ENCODE measurements at regions not wholly inside any gene's neighbourhood (a gene's known extent, or its start where the extent isn't known, plus 50 kb on each side); places are given as distances from the start of the nearest gene placed in this dataset.

- TF ChIP-seq FOXP2 (optimal IDR thresholded peaks at IDR 0.05; ENCODE audit: borderline replicate concordance, extremely low read depth, extremely low read length, insufficient read depth) (no peak), SIN3A (IDR thresholded peaks at IDR 0.05; ENCODE audit: borderline replicate concordance, insufficient read depth, low read length) (no peak), POLR2AphosphoS5 (IDR thresholded peaks at IDR 0.05; ENCODE audit: low read depth, low read length) (no peak), TAF1 (IDR thresholded peaks at IDR 0.05; ENCODE audit: borderline replicate concordance, insufficient read depth, low read length) (no peak)
- TF ChIP-seq, protein P1, sequence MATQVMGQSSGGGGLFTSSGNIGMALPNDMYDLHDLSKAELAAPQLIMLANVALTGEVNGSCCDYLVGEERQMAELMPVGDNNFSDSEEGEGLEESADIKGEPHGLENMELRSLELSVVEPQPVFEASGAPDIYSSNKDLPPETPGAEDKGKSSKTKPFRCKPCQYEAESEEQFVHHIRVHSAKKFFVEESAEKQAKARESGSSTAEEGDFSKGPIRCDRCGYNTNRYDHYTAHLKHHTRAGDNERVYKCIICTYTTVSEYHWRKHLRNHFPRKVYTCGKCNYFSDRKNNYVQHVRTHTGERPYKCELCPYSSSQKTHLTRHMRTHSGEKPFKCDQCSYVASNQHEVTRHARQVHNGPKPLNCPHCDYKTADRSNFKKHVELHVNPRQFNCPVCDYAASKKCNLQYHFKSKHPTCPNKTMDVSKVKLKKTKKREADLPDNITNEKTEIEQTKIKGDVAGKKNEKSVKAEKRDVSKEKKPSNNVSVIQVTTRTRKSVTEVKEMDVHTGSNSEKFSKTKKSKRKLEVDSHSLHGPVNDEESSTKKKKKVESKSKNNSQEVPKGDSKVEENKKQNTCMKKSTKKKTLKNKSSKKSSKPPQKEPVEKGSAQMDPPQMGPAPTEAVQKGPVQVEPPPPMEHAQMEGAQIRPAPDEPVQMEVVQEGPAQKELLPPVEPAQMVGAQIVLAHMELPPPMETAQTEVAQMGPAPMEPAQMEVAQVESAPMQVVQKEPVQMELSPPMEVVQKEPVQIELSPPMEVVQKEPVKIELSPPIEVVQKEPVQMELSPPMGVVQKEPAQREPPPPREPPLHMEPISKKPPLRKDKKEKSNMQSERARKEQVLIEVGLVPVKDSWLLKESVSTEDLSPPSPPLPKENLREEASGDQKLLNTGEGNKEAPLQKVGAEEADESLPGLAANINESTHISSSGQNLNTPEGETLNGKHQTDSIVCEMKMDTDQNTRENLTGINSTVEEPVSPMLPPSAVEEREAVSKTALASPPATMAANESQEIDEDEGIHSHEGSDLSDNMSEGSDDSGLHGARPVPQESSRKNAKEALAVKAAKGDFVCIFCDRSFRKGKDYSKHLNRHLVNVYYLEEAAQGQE (IDR thresholded peaks at IDR 0.05; ENCODE audit: insufficient read depth in 1 of 2, low read depth in 2 of 2, low read length in 2 of 2): no peak
Measured at GRCh38 chr3:117938974-117939373, 1095.7 kb downstream of the IGSF11 start.

DNA sequence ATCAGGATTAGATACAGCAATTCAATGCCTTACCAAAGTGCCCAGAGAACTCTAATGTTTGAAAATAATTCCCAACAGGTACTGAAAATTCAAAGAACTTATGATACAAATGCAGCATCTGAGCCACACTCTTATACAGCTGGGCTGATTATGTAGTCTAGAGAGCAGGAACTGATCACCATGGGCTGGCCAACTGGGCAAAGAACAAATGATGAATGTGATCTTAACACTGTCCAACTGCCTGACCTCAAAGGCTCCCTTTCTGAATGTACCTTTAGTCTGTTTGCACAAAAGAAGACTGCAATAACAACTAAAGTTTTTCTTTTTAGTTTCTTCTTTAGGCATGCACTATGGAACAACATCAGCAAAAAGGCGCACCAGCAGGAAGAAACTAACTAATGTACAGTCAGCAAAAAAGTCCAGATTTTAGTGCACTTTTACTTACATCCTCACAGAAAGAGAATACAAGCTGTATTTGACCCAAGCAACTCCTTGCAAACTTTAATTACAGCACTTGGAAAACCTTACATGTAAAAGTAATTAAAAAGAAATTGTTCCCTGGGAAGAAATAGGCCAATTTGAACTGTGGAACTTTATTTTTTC lies 1095.1 kb downstream of the IGSF11 start:
- TF ChIP-seq SIN3A (IDR thresholded peaks at IDR 0.05; ENCODE audit: borderline replicate concordance, insufficient read depth, low read length): no peak
- TF ChIP-seq POLR2AphosphoS5 (IDR thresholded peaks at IDR 0.05; ENCODE audit: low read depth, low read length): no peak
- TF ChIP-seq, protein P1 (IDR thresholded peaks at IDR 0.05; ENCODE audit: insufficient read depth in 1 of 2, low read depth in 2 of 2, low read length in 2 of 2): no peak
- no peak for TF ChIP-seq FOXP2 (optimal IDR thresholded peaks at IDR 0.05; ENCODE audit: borderline replicate concordance, extremely low read depth, extremely low read length, insufficient read depth)
- TF ChIP-seq TAF1 (IDR thresholded peaks at IDR 0.05; ENCODE audit: borderline replicate concordance, insufficient read depth, low read length): no peak

DNA sequence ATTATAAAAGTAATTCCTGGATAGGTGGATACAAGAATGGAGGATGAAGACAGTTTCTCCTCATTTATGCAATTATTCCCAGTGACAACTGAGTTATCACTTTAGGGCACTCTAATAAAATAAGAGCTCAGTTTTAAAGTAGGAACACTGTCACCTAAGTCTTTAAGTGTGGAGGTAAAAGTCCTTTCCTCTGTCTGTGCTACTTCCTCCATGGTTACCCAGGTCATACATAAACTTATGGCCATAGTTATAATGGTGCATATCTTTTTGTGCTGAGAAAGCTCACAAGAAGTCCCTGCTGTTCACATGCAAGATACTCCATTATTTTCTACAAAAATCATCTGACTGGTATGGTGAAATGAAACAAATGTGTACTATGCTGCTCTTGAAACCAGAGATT lies 1093.6 kb downstream of the IGSF11 start:
- TF ChIP-seq POLR2AphosphoS5 (IDR thresholded peaks at IDR 0.05; ENCODE audit: low read depth, low read length): no peak
- TF ChIP-seq SIN3A (IDR thresholded peaks at IDR 0.05; ENCODE audit: borderline replicate concordance, insufficient read depth, low read length): no peak
- TF ChIP-seq, protein P1 (IDR thresholded peaks at IDR 0.05; ENCODE audit: insufficient read depth in 1 of 2, low read depth in 2 of 2, low read length in 2 of 2): no peak
- TF ChIP-seq FOXP2 (optimal IDR thresholded peaks at IDR 0.05; ENCODE audit: borderline replicate concordance, extremely low read depth, extremely low read length, insufficient read depth): no peak
- TF ChIP-seq TAF1 (IDR thresholded peaks at IDR 0.05; ENCODE audit: borderline replicate concordance, insufficient read depth, low read length): no peak

GRCh38 chr3:117941756-117942155 lies 1092.9 kb downstream of the IGSF11 start:
- TF ChIP-seq SIN3A (IDR thresholded peaks at IDR 0.05; ENCODE audit: borderline replicate concordance, insufficient read depth, low read length) (no peak), TAF1 (IDR thresholded peaks at IDR 0.05; ENCODE audit: borderline replicate concordance, insufficient read depth, low read length) (no peak), POLR2AphosphoS5 (IDR thresholded peaks at IDR 0.05; ENCODE audit: low read depth, low read length) (no peak), FOXP2 (optimal IDR thresholded peaks at IDR 0.05; ENCODE audit: borderline replicate concordance, extremely low read depth, extremely low read length, insufficient read depth) (no peak)
- TF ChIP-seq, protein P1 (IDR thresholded peaks at IDR 0.05; ENCODE audit: insufficient read depth in 1 of 2, low read depth in 2 of 2, low read length in 2 of 2): no peak

Measured in PFSK-1 (cell line).